ENCODE measurements at regions not wholly inside any gene's neighbourhood (a gene's known extent, or its start where the extent isn't known, plus 50 kb on each side); places are given as distances from the start of the nearest gene placed in this dataset.
"Not testable (repeated sequence)": the region's sequence is repeated elsewhere in the genome, so short reads cannot be mapped to it uniquely, and the experiment has no call there.

DNA sequence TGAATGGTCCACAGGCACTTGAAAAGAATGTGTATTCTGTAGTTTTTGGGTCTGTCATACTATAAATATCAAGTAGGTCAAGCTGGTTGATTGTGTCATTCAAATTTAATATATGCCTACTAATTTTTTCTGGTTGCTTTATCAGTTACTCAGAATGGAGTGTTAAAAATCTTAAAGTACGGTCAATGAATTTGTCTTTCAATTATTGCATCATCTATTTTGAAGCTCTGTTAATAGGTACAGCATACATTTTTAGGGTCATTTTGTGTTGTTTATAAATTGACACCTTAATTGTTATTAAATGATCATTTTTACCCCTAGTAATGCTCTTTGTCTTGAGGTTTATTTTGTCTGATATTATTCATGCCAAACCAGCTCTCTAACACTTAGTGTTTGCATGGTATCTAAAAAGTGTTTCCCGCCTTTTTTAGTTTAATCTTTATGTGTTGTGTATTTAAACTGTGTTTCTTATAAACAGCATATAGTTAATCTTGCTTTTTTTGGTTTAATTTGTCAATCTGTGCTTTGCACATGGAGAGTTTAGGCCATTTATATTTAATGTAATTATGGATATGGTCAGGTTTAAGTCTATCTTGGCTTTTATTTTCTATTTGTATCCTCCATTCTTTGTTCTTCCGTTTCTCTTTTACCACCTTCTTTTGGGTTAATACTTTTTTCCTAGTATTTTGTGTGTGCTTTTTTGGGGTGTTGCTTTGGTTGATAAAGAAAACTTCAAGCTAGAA lies 204.9 kb upstream of the EEF2KMT start:
- Histone ChIP-seq H3K4me3 (no peak overlapping the region), H3K4me1 (no peaks in the 10 kb centered on the region), H3K27me3 (no peaks in the 10 kb centered on the region), H3K36me3 (ENCODE audit: low read depth, missing control alignments) (no peaks in the 10 kb centered on the region), H3K9me3 (no peaks in the 10 kb centered on the region), H3K27ac (no peak overlapping the region)
- DNase-seq: no peak
- intact Hi-C loops (cut with DNase I; ENCODE audit: low total_unique reads): no loop called here
- WGBS, 2 donors: 85 to 90% methylated on average over 3 of the region's 3 CpGs
- TF ChIP-seq POLR2A (IDR thresholded peaks at IDR 0.05): no peak
- TF ChIP-seq, protein P1, sequence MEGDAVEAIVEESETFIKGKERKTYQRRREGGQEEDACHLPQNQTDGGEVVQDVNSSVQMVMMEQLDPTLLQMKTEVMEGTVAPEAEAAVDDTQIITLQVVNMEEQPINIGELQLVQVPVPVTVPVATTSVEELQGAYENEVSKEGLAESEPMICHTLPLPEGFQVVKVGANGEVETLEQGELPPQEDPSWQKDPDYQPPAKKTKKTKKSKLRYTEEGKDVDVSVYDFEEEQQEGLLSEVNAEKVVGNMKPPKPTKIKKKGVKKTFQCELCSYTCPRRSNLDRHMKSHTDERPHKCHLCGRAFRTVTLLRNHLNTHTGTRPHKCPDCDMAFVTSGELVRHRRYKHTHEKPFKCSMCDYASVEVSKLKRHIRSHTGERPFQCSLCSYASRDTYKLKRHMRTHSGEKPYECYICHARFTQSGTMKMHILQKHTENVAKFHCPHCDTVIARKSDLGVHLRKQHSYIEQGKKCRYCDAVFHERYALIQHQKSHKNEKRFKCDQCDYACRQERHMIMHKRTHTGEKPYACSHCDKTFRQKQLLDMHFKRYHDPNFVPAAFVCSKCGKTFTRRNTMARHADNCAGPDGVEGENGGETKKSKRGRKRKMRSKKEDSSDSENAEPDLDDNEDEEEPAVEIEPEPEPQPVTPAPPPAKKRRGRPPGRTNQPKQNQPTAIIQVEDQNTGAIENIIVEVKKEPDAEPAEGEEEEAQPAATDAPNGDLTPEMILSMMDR (IDR thresholded peaks at IDR 0.05): no peak

DNA sequence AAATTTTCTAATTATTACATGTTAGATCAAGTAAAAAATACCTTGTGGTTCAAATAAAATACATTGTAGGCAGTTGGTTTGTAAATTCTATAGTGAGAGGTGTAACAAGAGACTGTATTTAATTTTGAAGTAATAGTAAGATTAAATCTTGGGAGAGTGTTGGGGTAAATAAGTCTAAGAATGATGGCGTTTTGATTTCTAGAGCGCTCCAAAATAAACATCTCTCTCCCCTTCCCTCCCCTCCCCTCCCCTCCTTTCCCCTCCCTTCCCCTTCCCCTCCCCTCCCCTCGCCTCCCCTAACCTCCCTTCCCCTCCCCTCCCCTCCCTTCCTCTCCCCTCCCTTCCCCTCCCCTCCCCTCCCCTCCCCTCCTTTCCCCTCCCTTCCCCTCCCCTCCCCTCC lies 200.6 kb upstream of the EEF2KMT start:
- TF ChIP-seq POLR2A (IDR thresholded peaks at IDR 0.05): no peak
- TF ChIP-seq, protein P1 (IDR thresholded peaks at IDR 0.05): no peak
- intact Hi-C loops (cut with DNase I; ENCODE audit: low total_unique reads): no loop called here
- Histone ChIP-seq H3K4me3 (no peak overlapping the region), H3K4me1 (no peaks in the 10 kb centered on the region), H3K27ac (no peak overlapping the region), H3K9me3 (no peaks in the 10 kb centered on the region), H3K27me3 (no peaks in the 10 kb centered on the region), H3K36me3 (ENCODE audit: low read depth, missing control alignments) (no peaks in the 10 kb centered on the region)
- WGBS, 2 donors: 83 to 88% methylated on average over 3 of the region's 3 CpGs
- DNase-seq: no peak

DNA sequence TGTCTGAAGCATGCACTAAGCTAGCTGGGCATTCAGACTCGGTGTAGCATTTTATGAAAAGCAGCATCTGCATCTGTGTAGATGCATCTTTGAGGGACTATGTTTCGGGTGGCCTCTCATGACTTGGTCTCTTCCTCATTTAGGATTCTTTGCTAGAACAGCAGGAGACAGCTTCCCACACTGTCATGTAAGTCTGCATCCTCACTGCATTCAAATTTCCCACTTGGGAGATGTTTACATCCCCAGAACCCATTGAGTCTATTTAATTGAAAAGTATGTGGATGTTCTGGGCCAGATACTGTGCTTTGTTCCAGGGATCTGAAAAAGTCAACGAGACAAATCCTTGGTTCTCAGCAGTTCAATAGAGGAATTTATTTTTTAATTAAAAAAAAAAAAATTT lies 198.6 kb upstream of the EEF2KMT start:
- DNase-seq: no peak
- Histone ChIP-seq H3K27ac (no peak overlapping the region), H3K27me3 (no peaks in the 10 kb centered on the region), H3K9me3 (no peaks in the 10 kb centered on the region), H3K36me3 (ENCODE audit: low read depth, missing control alignments) (no peaks in the 10 kb centered on the region), H3K4me3 (no peak overlapping the region), H3K4me1 (no peaks in the 10 kb centered on the region)
- WGBS, 2 donors: 68 to 80% methylated on average over 3 of the region's 3 CpGs
- TF ChIP-seq POLR2A (IDR thresholded peaks at IDR 0.05): no peak
- TF ChIP-seq, protein P1 (IDR thresholded peaks at IDR 0.05): no peak
- intact Hi-C loops (cut with DNase I; ENCODE audit: low total_unique reads): no loop called here

DNA sequence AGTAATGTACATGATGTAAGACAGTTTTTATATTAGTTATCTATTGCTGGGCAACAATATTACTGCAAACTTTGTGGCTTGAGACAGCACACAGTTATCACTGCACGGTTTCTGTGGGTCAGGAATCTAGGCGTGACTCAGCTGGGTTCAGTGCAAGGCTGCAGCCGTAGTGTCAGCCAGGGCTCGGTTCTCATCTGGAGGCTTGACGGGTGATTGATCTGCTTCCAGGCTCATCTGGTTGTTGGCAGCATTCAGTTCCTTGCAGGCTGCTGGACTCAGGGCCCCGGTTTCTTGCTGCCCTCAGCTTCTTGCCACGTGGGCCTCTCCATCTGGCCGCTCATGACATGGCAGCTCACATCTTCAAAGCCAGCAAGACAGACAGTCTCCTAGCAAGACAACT lies 197.7 kb upstream of the EEF2KMT start:
- H3K27ac ChIP-seq; DNase-seq; H3K4me3 ChIP-seq; intact Hi-C loops (cut with DNase I; ENCODE audit: low total_unique reads); H3K36me3 ChIP-seq (ENCODE audit: low read depth, missing control alignments); H3K9me3 ChIP-seq; H3K4me1 ChIP-seq; H3K27me3 ChIP-seq: not testable (repeated sequence)
- WGBS, 2 donors: 63 to 65% methylated on average over 6 to 8 of the region's 8 CpGs

DNA sequence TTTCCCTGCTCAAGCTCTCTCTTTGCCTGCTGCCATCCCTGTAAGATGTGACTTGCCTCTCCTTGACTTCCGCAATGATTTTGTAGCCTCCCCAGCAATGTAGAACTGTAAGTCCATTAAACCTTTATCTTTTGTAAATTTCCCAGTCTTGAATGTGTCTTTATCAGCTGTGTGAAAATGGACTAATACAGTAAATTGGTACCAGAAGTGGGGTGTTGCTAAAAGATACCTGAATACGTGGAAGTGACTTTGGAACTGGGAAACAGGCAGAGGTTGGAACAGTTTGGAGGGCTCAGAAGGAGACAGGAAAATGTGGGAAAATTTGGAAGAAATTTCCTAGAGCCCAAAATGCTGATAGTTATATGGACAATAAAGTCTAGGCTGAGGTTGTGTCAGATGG lies 184.6 kb upstream of the EEF2KMT start:
- intact Hi-C loops (cut with DNase I; ENCODE audit: low total_unique reads); H3K4me1 ChIP-seq; H3K27me3 ChIP-seq; DNase-seq; H3K36me3 ChIP-seq (ENCODE audit: low read depth, missing control alignments); H3K4me3 ChIP-seq; H3K9me3 ChIP-seq; H3K27ac ChIP-seq: not testable (repeated sequence)
- 95 to 97% methylated on average over 2 of the region's 2 CpGs for WGBS, 2 donors

DNA sequence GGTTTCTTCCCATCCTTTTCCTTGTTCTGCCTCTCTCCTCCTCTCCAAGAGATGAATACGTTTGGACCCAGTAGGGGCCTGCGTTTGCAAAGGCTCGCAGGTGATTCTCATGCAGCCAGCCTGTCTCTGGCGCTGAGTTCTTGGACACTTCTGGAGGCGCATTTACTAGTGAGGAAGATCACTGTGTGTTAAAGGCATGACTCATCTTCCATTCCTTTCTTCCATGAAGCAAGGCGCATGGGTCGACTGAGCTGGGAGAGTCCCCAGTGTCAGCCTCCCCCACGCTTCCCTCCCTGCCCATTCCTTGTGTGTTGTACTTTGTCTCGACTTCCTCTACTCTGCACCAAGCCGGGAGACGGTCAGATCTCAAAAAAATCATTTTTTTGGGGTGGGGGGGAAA lies 159.9 kb upstream of the EEF2KMT start:
- no peak for TF ChIP-seq POLR2A (IDR thresholded peaks at IDR 0.05)
- TF ChIP-seq, protein P1 (IDR thresholded peaks at IDR 0.05): no peak
- no peak for DNase-seq
- no peaks in the 10 kb centered on the region for H3K4me1 ChIP-seq
- 65 to 73% methylated on average over 11 of the region's 11 CpGs for WGBS, 2 donors
- H3K9me3 ChIP-seq: no peaks in the 10 kb centered on the region
- no peak overlapping the region for H3K27ac ChIP-seq
- H3K27me3 ChIP-seq: no peaks in the 10 kb centered on the region
- H3K36me3 ChIP-seq (ENCODE audit: low read depth, missing control alignments): no peaks in the 10 kb centered on the region
- no peak overlapping the region for H3K4me3 ChIP-seq
- intact Hi-C loops (cut with DNase I; ENCODE audit: low total_unique reads): no loop called here
